ELF-1 (cell line): ENCODE measurements at regions not wholly inside any gene's neighbourhood (a gene's known extent, or its start where the extent isn't known, plus 50 kb on each side); places are given as distances from the start of the nearest gene placed in this dataset.

Experiments used
- DNase-seq: peaks from one replicate; pipeline ENCODE4 v3.0.0-alpha.2; 2016; ENCODE audit warnings: low read depth, low spot score

GRCh38 chr13:112639521-112639920 is 50.3 kb upstream of the ATP11A start:
- DNase-seq: no peak

- no peak for DNase-seq
Measured at GRCh38 chr13:112638919-112639318, 50.9 kb upstream of the ATP11A start.

GRCh38 chr13:112638157-112638750 is 50.3 kb upstream of the TUBGCP3 start:
- peak; percentile 89 for DNase-seq
